Neural progenitor cell (in vitro differentiated cells): ENCODE measurements at regions not wholly inside any gene's neighbourhood (a gene's known extent, or its start where the extent isn't known, plus 50 kb on each side); places are given as distances from the start of the nearest gene placed in this dataset.

Experiments
- EZH2 ChIP-seq: fragments of 200-600 bp; sonication (generic); IDR thresholded peaks from 2 replicates; pipeline ENCODE4 v1.6.1; 2017; ENCODE audit warnings: antibody characterized with exemption, mild to moderate bottlenecking, moderate library complexity
- EZH2phosphoT487 ChIP-seq: fragments of 200-600 bp; sonication (generic); IDR thresholded peaks from 2 replicates; pipeline ENCODE4 v1.6.1; 2017; ENCODE audit warnings: antibody characterized with exemption
- TF ChIP-seq, protein P1 (sequence below): fragments of 200-600 bp; sonication (generic); IDR thresholded peaks from 2 replicates; pipeline ENCODE4 v1.5.1; 2017; ENCODE audit warnings: antibody characterized with exemption, mild to moderate bottlenecking

- TF ChIP-seq EZH2phosphoT487 (no peak), EZH2 (no peak)
- TF ChIP-seq, protein P1, sequence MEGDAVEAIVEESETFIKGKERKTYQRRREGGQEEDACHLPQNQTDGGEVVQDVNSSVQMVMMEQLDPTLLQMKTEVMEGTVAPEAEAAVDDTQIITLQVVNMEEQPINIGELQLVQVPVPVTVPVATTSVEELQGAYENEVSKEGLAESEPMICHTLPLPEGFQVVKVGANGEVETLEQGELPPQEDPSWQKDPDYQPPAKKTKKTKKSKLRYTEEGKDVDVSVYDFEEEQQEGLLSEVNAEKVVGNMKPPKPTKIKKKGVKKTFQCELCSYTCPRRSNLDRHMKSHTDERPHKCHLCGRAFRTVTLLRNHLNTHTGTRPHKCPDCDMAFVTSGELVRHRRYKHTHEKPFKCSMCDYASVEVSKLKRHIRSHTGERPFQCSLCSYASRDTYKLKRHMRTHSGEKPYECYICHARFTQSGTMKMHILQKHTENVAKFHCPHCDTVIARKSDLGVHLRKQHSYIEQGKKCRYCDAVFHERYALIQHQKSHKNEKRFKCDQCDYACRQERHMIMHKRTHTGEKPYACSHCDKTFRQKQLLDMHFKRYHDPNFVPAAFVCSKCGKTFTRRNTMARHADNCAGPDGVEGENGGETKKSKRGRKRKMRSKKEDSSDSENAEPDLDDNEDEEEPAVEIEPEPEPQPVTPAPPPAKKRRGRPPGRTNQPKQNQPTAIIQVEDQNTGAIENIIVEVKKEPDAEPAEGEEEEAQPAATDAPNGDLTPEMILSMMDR, result no peak
Observed at GRCh38 chr12:95411057-95411456, 62.9 kb upstream of the METAP2 start.
